Prostate gland (tissue), 2 donors: ENCODE measurements at regions not wholly inside any gene's neighbourhood (a gene's known extent, or its start where the extent isn't known, plus 50 kb on each side); places are given as distances from the start of the nearest gene placed in this dataset.
A peak's percentile ranks its signal among the peaks of the same experiment; 100 is the strongest.

Experiments
- DNase-seq: peaks from one replicate; pipeline ENCODE4 v3.0.0-alpha.2; 2019; ENCODE audit warnings: low spot score
- H3K27ac ChIP-seq, 2 donors: fragments of 200-600 bp; sonication (generic); 2 replicates each; pipeline ENCODE4 v1.5.1; 2017 to 2019
- H3K27me3 ChIP-seq: fragments of 200-600 bp; sonication (generic); replicated peaks from 2 replicates; pipeline ENCODE4 v1.5.1; 2019; ENCODE audit not compliant: insufficient read depth
- H3K36me3 ChIP-seq, 2 donors: fragments of 200-600 bp; sonication (generic); 1 replicate in 1 of 2; 2 replicates in 1 of 2; pipeline versions ENCODE4 v1.5.1 to v1.8.1; 2017 to 2019
- H3K4me1 ChIP-seq: fragments of 200-600 bp; sonication (generic); replicated peaks from 2 replicates; pipeline ENCODE4 v1.5.1; 2019
- H3K4me3 ChIP-seq, 2 donors: fragments of 200-600 bp; sonication (generic); 2 replicates each; pipeline ENCODE4 v1.5.1; 2017 to 2019
- H3K9me3 ChIP-seq: fragments of 200-600 bp; sonication (generic); 2 replicates; pipeline ENCODE4 v1.5.1; 2017
- POLR2A ChIP-seq: fragments of 450-650 bp; IDR thresholded peaks from one replicate; pipeline ENCODE4 v1.6.1; 2016; ENCODE audit warnings: antibody characterized with exemption, mild to moderate bottlenecking
- POLR2AphosphoS5 ChIP-seq: sonication (generic); formaldehyde crosslinking; IDR thresholded peaks from one replicate; pipeline ENCODE4 v1.6.1; 2017; ENCODE audit warnings: antibody characterized with exemption
- WGBS: methylation state at CpG from one replicate; pipeline ENCODE4 v1.1.5; 2018; 5-methylcytosine and 5-hydroxymethylcytosine counted together
- intact Hi-C: fragments of 100-400 bp; cut with DNase I; formaldehyde crosslinking; loops from one replicate; pipeline ENCODE4 v1.14.2; 2022
- TF ChIP-seq, protein P1 (sequence below), 4 experiments: fragments of 200-600 bp in 2 of 4; fragments of 450-650 bp in 2 of 4; sonication (generic) in 2 of 4; IDR thresholded peaks; 1 replicate in 3 of 4; 2 replicates in 1 of 4; pipeline ENCODE4 v1.5.1; 2016 to 2019; ENCODE audit warnings: antibody characterized with exemption in 4 of 4, mild to moderate bottlenecking in 2 of 4, moderate library complexity in 2 of 4

DNA sequence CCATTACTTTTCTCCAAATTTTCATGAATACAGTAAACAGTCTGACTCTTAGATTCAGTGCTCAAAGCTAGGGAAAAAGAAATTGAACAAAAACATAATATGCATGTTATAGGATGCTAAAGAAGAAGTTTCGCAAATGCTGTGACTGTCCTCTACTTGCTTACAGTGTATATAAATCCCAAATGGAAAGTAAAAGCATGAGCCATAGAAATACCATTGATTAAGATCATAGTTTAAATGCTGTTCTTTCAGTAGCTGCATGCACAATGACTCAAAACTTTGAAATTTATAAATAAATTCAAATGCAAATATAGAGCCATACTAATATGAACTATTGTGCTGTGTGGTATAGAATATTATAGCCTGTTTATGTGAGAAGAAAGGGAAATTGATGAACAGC lies 1113.9 kb upstream of the ACVR2A start:
- no peaks in the 10 kb centered on the region for H3K9me3 ChIP-seq
- no peak overlapping the region for H3K27ac ChIP-seq
- no peak overlapping the region for H3K4me3 ChIP-seq
- no peaks in the 10 kb centered on the region for H3K27me3 ChIP-seq
- intact Hi-C loops: loop anchor here (10.0 kb wide), 3 partner anchors 194 to 1184 kb away; no protein-coding TSS in a partner anchor
- TF ChIP-seq, protein P1, sequence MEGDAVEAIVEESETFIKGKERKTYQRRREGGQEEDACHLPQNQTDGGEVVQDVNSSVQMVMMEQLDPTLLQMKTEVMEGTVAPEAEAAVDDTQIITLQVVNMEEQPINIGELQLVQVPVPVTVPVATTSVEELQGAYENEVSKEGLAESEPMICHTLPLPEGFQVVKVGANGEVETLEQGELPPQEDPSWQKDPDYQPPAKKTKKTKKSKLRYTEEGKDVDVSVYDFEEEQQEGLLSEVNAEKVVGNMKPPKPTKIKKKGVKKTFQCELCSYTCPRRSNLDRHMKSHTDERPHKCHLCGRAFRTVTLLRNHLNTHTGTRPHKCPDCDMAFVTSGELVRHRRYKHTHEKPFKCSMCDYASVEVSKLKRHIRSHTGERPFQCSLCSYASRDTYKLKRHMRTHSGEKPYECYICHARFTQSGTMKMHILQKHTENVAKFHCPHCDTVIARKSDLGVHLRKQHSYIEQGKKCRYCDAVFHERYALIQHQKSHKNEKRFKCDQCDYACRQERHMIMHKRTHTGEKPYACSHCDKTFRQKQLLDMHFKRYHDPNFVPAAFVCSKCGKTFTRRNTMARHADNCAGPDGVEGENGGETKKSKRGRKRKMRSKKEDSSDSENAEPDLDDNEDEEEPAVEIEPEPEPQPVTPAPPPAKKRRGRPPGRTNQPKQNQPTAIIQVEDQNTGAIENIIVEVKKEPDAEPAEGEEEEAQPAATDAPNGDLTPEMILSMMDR (IDR thresholded peaks at IDR 0.05): no peak
- TF ChIP-seq POLR2AphosphoS5: no peak
- no peak for TF ChIP-seq POLR2A
- no peaks in the 10 kb centered on the region for H3K4me1 ChIP-seq
- WGBS: 98% methylated on average over 1 of the region's 1 CpG
- H3K36me3 ChIP-seq: no peaks in the 10 kb centered on the region
- no peak for DNase-seq

DNA sequence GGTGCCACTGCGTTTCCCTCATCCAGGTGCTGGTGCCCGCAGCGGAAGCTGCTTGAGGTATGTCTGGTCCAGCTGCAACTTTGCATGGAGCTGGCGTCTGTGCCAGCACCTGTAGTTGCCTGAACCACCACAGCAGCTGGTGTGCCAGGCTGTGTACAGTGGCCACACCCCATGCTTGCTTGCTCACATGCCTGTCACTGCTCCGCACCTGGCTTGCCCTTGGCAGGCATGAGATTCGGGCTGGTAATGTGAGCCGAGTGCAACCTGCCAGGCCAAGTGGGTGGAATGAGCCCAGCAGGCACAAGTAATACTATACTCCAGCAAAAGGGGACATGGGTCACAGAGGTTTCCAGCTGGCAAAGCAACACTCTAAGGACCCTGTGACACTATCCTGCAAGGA lies 1123.3 kb upstream of the ACVR2A start:
- H3K9me3 ChIP-seq: no peaks in the 10 kb centered on the region
- TF ChIP-seq, protein P1 (IDR thresholded peaks at IDR 0.05): peak in 1 of 4 experiments; percentile 15
- no peak for TF ChIP-seq POLR2A
- H3K4me1 ChIP-seq: no peaks in the 10 kb centered on the region
- H3K27ac ChIP-seq: no peak overlapping the region
- no peak overlapping the region for H3K4me3 ChIP-seq
- no peaks in the 10 kb centered on the region for H3K36me3 ChIP-seq
- 70% methylated on average over 7 of the region's 7 CpGs for WGBS
- no peaks in the 10 kb centered on the region for H3K27me3 ChIP-seq
- intact Hi-C loops: no loop called here
- DNase-seq: peak; percentile 15

DNA sequence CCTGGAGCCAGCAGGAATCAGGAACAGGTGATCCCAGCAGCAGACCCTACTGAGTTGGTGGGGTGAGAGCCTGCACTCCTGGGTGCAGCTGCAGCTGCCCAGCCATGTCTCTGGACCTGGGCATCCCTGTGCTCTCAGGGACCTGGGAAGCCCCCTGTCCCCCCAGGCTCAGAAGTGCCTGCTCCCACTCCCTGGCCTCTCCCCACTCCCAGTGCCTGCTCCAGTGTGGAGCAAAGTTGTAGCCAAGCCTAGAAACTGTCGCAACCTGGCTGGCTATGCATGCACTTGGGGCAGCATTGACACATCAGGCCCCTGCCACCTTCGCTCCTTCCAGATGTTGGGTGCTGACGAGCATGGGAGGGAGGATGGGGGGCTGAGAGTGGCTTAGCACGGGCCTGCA lies 1124.7 kb upstream of the ACVR2A start:
- Histone ChIP-seq H3K4me1 (no peaks in the 10 kb centered on the region), H3K27ac (no peak overlapping the region), H3K27me3 (no peaks in the 10 kb centered on the region), H3K36me3 (no peaks in the 10 kb centered on the region), H3K9me3 (no peaks in the 10 kb centered on the region), H3K4me3 (no peak overlapping the region)
- TF ChIP-seq POLR2A: no peak
- TF ChIP-seq, protein P1 (IDR thresholded peaks at IDR 0.05): no peak
- no peak for TF ChIP-seq POLR2AphosphoS5
- WGBS: 98% methylated on average over 4 of the region's 4 CpGs
- intact Hi-C loops: no loop called here
- no peak for DNase-seq

DNA sequence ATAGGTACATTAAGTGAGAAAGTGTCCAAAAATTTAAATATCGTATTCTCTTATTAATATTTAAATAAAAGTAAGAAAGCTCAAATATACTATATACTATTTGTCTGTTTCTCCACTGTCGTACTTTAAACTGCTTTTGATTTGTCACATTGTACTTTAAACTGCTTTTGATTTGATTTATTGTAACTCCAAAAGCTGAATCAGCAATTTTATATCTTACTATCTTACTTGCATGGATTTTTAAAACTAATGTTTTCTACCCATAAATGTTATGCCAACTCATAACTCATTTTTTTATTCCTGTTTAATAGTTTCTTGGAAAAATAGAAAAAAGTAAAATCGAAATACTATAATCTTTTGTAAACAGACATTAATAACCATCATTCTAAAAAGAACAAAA lies 1128.2 kb upstream of the ACVR2A start:
- no peaks in the 10 kb centered on the region for H3K9me3 ChIP-seq

DNA sequence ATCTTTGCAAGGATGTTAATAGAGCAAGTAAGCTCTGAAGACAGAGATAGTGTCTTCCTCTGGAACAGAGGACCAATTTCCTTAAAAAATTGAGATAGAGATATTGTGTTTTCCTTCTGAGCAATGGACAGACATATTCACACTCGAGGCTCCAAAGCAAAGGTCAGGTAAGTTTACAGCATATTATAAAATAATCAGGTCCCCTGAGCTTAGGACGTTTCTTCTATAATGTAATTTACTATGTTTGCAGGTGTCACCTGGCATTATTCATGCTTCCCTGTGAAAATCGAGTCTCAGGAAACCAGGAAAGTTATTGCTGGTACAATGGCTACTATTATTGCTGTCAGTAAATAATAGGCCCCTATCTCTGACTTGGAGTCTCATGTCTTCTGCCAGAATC lies 1135.8 kb upstream of the ACVR2A start:
- TF ChIP-seq, protein P1 (IDR thresholded peaks at IDR 0.05): no peak
- TF ChIP-seq POLR2A: no peak
- TF ChIP-seq POLR2AphosphoS5: no peak
- intact Hi-C loops: no loop called here
- Histone ChIP-seq H3K27me3 (no peaks in the 10 kb centered on the region), H3K27ac (no peak overlapping the region), H3K4me3 (no peak overlapping the region), H3K9me3 (no peaks in the 10 kb centered on the region), H3K36me3 (no peaks in the 10 kb centered on the region), H3K4me1 (no peaks in the 10 kb centered on the region)
- WGBS: 28% methylated on average over 3 of the region's 3 CpGs
- DNase-seq: no peak

More for the DNA sequence above, 1128.2 kb upstream of the ACVR2A start:
- intact Hi-C loops: no loop called here
- Histone ChIP-seq H3K36me3 (no peaks in the 10 kb centered on the region), H3K4me3 (no peak overlapping the region), H3K27ac (no peak overlapping the region), H3K27me3 (no peaks in the 10 kb centered on the region), H3K4me1 (no peaks in the 10 kb centered on the region)
- no peak for DNase-seq
- TF ChIP-seq POLR2A (no peak), POLR2AphosphoS5 (no peak)
- TF ChIP-seq, protein P1 (IDR thresholded peaks at IDR 0.05): no peak
- 56% methylated on average over 3 of the region's 3 CpGs for WGBS
